GM23338 (cell line): ENCODE measurements at regions not wholly inside any gene's neighbourhood (a gene's known extent, or its start where the extent isn't known, plus 50 kb on each side); places are given as distances from the start of the nearest gene placed in this dataset.

Experiments
- CREB1 ChIP-seq: fragments of 250-450 bp; sonication (Bioruptor Pico); IDR thresholded peaks from 2 replicates; pipeline ENCODE4 v1.5.0; 2020; ENCODE audit warnings: low read depth, mild to moderate bottlenecking, moderate library complexity
- CTCF ChIP-seq, 2 experiments: fragments of 200-600 bp in 1 of 2; sonication (generic) in 1 of 2; conservative IDR thresholded peaks; 2 replicates each; pipeline versions ENCODE4 v1.5.1 to v1.6.1; 2016 to 2017; ENCODE audit warnings: antibody characterized with exemption in 2 of 2, low read depth in 2 of 2, mild to moderate bottlenecking in 2 of 2, moderate library complexity in 1 of 2
- ETS1 ChIP-seq: IDR thresholded peaks from 2 replicates; pipeline ENCODE4 v1.6.1; 2016; ENCODE audit warnings: antibody characterized with exemption
- EZH2 ChIP-seq: fragments of 200-600 bp; sonication (generic); IDR thresholded peaks from one replicate; pipeline ENCODE4 v1.8.0; 2017; ENCODE audit warnings: antibody characterized with exemption, mild to moderate bottlenecking, low read depth; ENCODE audit not compliant: unreplicated experiment
- EZH2phosphoT487 ChIP-seq: fragments of 200-600 bp; sonication (generic); IDR thresholded peaks from one replicate; pipeline ENCODE4 v1.8.1; 2018; ENCODE audit warnings: antibody characterized with exemption; ENCODE audit not compliant: unreplicated experiment
- JUNB ChIP-seq: IDR thresholded peaks from one replicate; pipeline ENCODE4 v1.6.1; 2016; ENCODE audit warnings: antibody characterized with exemption; ENCODE audit not compliant: unreplicated experiment
- NANOG ChIP-seq: IDR thresholded peaks from 2 replicates; pipeline ENCODE4 v1.6.1; 2016; ENCODE audit warnings: antibody characterized with exemption, borderline replicate concordance
- POLR2AphosphoS5 ChIP-seq: IDR thresholded peaks from 2 replicates; pipeline ENCODE4 v1.6.1; 2016; ENCODE audit warnings: antibody characterized with exemption, low read depth
- REST ChIP-seq: IDR thresholded peaks from one replicate; pipeline ENCODE4 v1.6.1; 2018; ENCODE audit warnings: antibody characterized with exemption; ENCODE audit not compliant: unreplicated experiment
- STAT1 ChIP-seq: IDR thresholded peaks from one replicate; pipeline ENCODE4 v1.6.1; 2016; ENCODE audit warnings: antibody characterized with exemption; ENCODE audit not compliant: unreplicated experiment
- ZNF114 ChIP-seq: fragments of 250-450 bp; sonication (Bioruptor Pico); IDR thresholded peaks from 2 replicates; pipeline ENCODE4 v1.5.0; 2020; ENCODE audit warnings: mild to moderate bottlenecking, moderate library complexity
- ZNF331 ChIP-seq: fragments of 250-450 bp; sonication (Bioruptor Pico); IDR thresholded peaks from 2 replicates; pipeline ENCODE4 v1.5.0; 2020; ENCODE audit warnings: low read depth, mild to moderate bottlenecking, moderate library complexity
- ZNF462 ChIP-seq: fragments of 250-450 bp; sonication (Bioruptor Pico); IDR thresholded peaks from 2 replicates; pipeline ENCODE4 v1.5.0; 2020; ENCODE audit warnings: mild to moderate bottlenecking, moderate library complexity

GRCh38 chr1:55282058-55282457 is 66.9 kb upstream of the USP24 start:
- TF ChIP-seq CTCF (conservative IDR thresholded peaks at IDR 0.05; ENCODE audit: low read depth in 2 of 2) (no peak), POLR2AphosphoS5 (no peak), JUNB (no peak), ETS1 (no peak), REST (no peak), EZH2 (no peak), EZH2phosphoT487 (no peak), CREB1 (CRISPR knock-in tag) (no peak), STAT1 (no peak), ZNF331 (no peak), NANOG (no peak), ZNF462 (CRISPR knock-in tag) (no peak), ZNF114 (no peak)
